ENCODE measurements at regions not wholly inside any gene's neighbourhood (a gene's known extent, or its start where the extent isn't known, plus 50 kb on each side); places are given as distances from the start of the nearest gene placed in this dataset.

DNA sequence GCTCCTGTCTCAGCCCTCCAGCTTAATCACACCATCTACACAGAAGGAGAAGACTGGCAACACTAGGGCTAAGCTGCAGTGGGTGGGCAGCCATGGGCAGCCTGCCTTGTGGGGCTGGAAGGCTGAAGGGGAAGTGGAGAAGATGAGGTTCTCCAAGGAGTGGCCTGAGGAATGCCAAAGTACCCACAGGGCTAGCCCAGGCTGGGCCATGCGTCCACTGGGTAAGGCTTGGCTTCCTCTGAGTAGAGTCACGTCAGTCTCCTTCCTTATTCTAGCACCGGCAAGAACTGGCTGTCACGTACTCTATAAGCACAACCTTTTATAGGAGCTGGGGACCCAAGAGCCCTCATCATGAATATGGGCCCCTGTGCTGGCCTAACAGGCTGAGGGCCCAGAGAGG lies 110.6 kb upstream of the SIRPA start:
- TF ChIP-seq, protein P1, sequence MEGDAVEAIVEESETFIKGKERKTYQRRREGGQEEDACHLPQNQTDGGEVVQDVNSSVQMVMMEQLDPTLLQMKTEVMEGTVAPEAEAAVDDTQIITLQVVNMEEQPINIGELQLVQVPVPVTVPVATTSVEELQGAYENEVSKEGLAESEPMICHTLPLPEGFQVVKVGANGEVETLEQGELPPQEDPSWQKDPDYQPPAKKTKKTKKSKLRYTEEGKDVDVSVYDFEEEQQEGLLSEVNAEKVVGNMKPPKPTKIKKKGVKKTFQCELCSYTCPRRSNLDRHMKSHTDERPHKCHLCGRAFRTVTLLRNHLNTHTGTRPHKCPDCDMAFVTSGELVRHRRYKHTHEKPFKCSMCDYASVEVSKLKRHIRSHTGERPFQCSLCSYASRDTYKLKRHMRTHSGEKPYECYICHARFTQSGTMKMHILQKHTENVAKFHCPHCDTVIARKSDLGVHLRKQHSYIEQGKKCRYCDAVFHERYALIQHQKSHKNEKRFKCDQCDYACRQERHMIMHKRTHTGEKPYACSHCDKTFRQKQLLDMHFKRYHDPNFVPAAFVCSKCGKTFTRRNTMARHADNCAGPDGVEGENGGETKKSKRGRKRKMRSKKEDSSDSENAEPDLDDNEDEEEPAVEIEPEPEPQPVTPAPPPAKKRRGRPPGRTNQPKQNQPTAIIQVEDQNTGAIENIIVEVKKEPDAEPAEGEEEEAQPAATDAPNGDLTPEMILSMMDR (conservative IDR thresholded peaks at IDR 0.05; ENCODE audit: low read depth, low read length), result no peak
- no peak for TF ChIP-seq EZH2 (IDR thresholded peaks at IDR 0.05; ENCODE audit: borderline replicate concordance, low read depth, low read length, poor library complexity, severe bottlenecking)
